Activated CD4-positive, alpha-beta T cell treated with anti-CD3 and anti-CD28 coated beads for 4 hours (primary cell): ENCODE measurements at regions not wholly inside any gene's neighbourhood (a gene's known extent, or its start where the extent isn't known, plus 50 kb on each side); places are given as distances from the start of the nearest gene placed in this dataset.

Experiments
- DNase-seq, 2 donors: peaks; one replicate each; pipeline ENCODE4 v3.0.0-alpha.2; 2020

DNA sequence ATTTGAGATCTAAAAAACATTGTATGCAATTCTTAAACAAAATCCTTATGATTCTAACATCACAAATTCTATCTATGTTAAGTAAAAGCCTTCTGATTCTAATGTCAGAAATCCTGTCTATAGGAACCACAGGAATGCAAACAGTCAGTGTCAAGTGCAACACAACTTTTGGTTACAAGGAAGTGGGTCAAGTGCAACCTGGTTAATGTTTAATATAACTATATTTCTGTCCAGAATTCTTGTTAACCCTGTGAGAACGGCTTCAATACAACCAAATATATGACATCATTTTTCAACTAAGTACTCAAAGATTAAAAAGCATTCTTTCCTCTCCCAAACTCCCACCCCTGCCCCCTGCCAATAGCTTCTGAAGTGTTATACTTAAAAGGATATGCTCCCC is 107.9 kb upstream of the PLEKHA5 start:
- no peak for DNase-seq

GRCh38 chr12:19025582-19025981 is 104.0 kb upstream of the PLEKHA5 start:
- no peak for DNase-seq

GRCh38 chr12:19026034-19026433 is 103.5 kb upstream of the PLEKHA5 start:
- DNase-seq: no peak

- DNase-seq: no peak
Observed at GRCh38 chr12:19026614-19027488, 102.7 kb upstream of the PLEKHA5 start.

- no peak for DNase-seq
Observed at GRCh38 chr12:19030180-19030579, 99.4 kb upstream of the PLEKHA5 start.

DNA sequence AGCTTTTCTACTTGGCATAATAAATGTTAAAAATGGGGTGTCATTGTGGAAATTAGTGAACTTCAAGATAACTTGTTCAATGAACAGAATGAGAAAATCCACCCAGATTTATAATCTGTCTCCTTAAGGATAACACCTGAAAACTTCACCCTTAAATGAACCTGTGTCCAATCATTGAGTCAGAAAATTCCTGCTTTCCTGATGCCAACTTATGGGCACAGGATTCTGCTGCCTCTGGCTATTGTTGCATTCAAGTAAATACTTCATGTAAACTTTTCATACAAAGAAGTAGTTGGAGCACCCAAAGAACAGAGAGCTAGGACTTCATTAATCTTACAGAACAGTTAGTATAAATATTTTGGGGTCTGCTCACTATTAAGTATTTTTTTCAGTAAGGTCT is 98.9 kb upstream of the PLEKHA5 start:
- DNase-seq: no peak

DNA sequence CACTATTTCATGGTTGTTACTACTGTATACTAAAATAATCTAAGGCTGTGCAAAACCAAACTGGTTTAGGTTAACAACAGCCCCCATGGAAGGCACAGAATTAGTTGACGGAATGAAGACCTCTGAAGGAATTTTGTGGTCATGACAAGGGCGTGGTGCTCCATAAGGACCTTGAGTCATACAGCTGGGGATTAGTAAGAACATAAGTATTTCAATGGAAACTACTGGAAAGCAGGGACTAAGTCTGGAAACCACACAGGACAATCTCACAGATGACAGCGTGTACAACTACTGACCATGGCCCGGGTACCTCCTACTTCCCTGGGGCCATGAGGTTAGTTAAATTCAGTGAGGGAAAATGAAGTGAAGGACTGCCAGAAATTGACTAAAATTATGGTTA is 98.5 kb upstream of the PLEKHA5 start:
- no peak for DNase-seq

DNA sequence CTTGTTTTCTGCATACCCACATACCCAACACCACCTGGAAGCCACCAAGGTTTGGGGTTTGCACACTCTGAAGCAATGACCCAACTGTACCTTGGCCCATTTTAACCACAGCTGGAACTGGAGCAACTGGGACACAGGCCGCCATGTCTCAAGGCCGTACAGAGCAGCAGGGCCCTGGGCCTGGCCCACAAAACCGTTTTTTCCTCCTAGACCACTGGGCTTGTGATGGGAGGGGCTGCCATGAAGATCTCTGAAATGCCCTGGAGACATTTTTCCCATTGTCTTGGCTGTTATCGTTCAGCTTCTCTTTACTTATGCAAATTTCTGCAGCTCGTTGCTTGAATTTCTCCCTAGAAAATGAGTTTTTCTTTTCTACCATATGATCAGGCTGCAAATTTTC is 96.7 kb upstream of the PLEKHA5 start:
- no peak for DNase-seq

- no peak for DNase-seq
Observed at GRCh38 chr12:19033244-19033643, 96.3 kb upstream of the PLEKHA5 start.

- no peak for DNase-seq
Observed at GRCh38 chr12:19034937-19035336, 94.6 kb upstream of the PLEKHA5 start.

GRCh38 chr12:19035536-19035935 is 94.0 kb upstream of the PLEKHA5 start:
- no peak for DNase-seq

GRCh38 chr12:19036673-19037357 is 92.7 kb upstream of the PLEKHA5 start:
- DNase-seq: no peak

DNA sequence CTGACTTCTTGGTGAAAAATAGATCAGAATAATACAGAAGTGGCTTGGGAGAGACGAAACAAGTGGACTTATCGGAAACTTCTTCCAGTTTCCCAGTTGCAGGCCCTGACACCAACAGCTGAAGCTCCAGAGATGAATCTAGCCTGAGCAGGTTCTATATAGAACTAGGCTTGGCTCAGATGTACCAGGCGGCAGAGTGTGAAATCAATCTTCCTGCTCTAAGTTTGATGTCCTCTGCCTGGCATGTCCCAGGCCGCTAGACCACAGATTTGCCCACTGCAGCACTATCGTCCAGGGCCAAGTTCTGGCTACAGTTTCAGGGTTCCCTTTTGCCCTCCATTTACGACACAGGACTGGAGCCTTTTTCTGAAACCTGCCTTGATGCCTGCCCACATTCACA is 91.3 kb upstream of the PLEKHA5 start:
- no peak for DNase-seq

GRCh38 chr12:19039515-19039914 is 90.0 kb upstream of the PLEKHA5 start:
- no peak for DNase-seq

GRCh38 chr12:19042221-19042620 is 87.3 kb upstream of the PLEKHA5 start:
- no peak for DNase-seq

DNA sequence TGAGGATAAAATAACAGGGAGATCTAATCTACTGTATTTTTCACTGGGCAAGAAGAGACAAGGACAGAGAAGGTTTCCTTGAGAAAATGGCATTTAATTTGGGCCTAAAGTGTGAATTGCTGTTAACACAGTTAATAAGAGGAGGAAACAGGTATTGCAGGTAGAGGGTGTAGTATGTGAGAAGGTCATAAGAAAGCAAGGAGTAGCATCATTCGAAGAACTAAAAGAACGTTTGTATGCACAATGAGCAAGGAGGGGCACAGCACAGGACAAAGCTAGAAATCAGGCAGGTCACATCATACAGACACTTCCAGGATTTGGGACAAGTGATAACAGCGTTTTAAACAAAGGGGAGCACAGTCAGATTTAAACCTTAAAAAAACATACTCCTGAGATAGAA is 85.1 kb upstream of the PLEKHA5 start:
- DNase-seq: no peak

GRCh38 chr12:19044891-19045290 is 84.6 kb upstream of the PLEKHA5 start:
- DNase-seq: no peak

- DNase-seq: no peak
Observed at GRCh38 chr12:19045426-19045825, 84.1 kb upstream of the PLEKHA5 start.

DNA sequence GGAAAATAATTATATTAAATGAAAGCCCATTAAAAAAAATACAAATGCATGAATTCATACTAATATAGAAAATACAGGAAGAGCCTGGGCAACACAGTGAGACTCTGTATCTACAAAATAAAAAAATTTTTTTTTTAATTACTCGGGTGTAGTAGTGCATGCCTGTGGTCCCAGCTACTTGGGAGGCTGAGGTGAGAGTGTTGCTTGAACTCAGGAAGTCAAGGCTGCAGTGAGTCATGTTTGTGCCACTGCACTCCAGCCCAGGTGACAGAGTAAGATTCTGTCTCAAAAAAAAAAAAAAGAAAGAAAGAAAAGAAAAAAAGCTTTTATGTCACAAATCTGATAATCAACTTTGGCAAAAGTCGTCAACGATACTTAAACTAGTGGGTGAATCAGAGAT is 80.6 kb upstream of the PLEKHA5 start:
- peak in 1 of 2 donors; percentile 1 for DNase-seq

DNA sequence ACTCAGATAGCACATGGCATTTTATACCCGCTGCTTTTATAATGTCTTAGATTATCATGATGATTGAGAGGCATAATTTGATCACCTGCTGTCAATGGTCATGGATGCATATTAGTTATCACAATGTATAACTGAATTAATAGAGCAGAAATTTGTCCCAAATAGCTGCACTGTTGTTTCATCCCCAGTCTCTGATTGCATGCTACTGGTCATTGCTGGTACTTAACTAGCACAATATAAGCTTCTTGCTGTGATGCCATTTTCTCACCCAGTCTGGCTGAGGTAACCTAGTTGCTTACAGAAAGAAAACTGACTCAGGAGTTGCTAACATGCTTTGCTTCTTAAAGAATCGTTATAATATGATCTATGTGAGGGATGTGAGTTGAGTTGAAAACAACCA is 76.8 kb upstream of the PLEKHA5 start:
- DNase-seq: no peak

- DNase-seq: no peak
Observed at GRCh38 chr12:19053218-19053617, 76.3 kb upstream of the PLEKHA5 start.

- no peak for DNase-seq
Observed at GRCh38 chr12:19054035-19054434, 75.5 kb upstream of the PLEKHA5 start.

- DNase-seq: no peak
Observed at GRCh38 chr12:19055589-19055988, 73.9 kb upstream of the PLEKHA5 start.

- no peak for DNase-seq
Observed at GRCh38 chr12:19058235-19059021, 71.1 kb upstream of the PLEKHA5 start.
